ENCODE measurements at regions not wholly inside any gene's neighbourhood (a gene's known extent, or its start where the extent isn't known, plus 50 kb on each side); places are given as distances from the start of the nearest gene placed in this dataset.

DNA sequence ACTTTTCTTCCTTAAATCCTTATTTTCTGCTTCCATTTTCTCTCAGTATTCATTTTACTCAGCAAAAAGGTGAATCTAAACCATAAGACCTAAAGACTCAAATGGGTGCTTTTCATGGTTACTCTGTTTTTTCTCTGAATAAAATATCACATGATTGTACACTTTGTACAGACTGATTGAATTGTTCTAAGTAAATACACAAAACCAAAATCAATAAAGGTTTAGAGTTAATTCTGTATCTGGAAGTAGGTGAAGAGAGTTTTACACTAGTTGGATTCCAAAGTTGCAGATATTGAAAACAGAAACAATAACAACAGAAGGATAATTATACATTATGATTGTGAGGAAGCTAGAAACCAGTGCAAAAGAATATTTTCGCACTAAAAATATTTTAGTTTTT, 546.2 kb downstream of the TUSC7 start:
- ATAC-seq (no peak), DNase-seq (ENCODE audit: low spot score) (no peak)
- intact Hi-C loops (cut with DNase I) = no loop called here

DNA sequence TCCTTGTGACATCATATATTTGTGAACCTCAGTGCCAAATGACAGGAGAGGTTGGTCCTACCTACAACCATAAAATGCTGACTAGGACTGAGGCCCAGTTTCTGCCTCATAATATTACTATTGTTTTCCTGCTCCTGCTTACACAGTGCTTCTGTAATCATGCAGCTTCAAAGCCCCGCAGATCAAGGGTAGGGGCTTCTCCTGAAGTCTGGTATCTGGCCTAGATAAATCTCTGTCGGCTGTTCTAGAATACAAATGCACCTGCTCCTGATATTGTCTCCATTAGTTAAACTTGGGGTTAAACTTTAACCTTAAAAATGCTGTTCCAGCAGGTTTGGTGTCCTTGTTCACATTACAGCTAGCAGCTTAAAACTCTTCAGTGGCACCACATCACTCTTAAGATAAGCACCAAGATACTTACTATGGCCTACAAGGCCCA, 552.4 kb downstream of the TUSC7 start:
- intact Hi-C loops (cut with DNase I) = no loop called here
- ATAC-seq (no peak), DNase-seq (ENCODE audit: low spot score) (no peak)

DNA sequence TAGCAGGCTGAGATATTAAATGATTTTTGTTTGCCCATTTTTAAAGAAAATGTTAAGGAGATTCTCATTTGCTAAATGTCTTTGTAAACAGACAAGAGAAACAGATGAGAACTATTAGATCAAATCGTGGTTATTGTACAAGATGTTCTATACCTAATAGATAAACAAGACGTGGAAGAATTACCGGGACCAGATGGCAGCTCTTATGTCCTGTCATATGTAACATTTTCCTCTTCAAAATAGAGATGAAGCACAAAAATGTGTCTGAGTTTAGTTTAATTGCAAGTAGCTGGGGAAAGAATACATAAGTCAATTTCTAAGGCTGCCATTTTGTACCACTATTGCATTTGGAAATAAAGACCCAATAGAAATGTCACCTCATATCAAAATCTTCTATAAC, 553.7 kb downstream of the TUSC7 start:
- ATAC-seq (no peak), DNase-seq (ENCODE audit: low spot score) (no peak)
- intact Hi-C loops (cut with DNase I) = no loop called here

DNA sequence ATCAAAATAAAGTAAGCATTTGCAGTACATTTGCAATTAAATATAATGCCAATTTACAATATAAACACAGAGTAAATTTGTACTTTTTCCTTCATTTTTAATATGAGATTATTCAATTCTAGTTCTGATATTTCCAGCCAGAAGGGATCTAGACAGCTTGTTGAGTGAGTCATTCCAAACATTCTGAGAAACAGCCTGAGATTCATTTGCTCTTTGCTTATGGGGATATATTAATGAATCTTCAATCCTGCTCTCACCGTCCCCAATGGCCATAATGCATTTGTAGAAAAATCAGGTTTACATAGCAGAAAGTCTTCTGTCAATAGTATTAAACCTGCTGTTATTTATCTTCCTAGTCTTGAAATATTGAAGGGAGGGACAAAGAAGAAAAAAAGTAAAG, 554.2 kb downstream of the TUSC7 start:
- DNase-seq (ENCODE audit: low spot score) (no peak), ATAC-seq (no peak)
- intact Hi-C loops (cut with DNase I) = no loop called here

DNA sequence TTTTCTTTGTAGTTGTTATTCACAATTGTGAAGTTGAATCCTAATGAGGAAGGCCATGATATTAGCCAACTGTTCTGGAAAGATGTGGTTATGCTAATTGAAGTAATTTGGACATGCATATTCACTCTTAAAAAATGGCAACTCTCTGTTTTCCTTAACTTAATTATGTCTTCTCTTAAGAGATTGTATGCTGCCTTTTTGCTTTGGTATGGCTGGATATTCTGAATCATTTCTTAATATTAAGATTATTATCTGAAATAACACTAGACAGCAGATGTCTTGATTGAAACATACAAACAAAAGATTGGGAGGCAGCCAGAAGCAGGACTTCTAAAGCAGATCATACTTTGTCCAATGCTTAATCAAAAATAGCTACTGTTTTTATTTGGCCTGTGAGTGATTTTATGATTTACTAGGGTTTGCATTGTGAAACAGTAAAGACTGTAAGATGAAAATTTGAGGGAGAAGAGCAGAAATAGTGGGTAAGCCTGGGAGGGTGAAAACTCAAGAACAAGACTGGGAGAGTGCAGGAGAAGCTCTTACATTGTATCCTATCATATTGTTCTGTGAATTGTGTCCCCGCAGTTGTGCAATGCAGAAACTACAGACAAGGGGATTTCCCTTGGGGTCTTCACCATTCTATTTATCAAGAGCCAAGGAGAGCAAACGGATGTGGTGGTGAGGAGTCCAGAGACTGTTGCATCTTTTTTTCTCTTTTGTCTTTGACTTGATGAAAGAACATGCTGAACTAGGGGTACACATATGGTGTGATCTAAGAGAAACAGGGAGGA, 554.8 kb downstream of the TUSC7 start:
- ATAC-seq (no peak), DNase-seq (ENCODE audit: low spot score) (no peak)
- intact Hi-C loops (cut with DNase I) = no loop called here

DNA sequence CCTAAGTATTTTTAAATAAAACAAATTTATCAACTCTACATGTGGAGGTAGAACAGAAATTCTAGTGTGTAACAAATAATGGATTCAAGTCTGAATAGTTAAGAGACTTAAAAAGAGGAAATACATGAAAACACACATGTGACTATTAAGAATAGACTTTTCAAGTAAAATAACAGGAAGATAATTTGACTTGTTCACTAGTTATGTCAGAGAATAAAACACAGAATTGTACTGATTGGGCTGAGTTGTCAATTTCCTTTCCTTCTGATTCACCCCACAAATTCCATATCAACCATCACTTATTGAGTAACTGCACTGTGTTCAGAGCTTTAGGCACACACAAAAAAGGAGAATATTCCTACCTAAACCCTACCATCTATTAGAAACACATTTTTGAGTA, 557.2 kb downstream of the TUSC7 start:
- ATAC-seq = no peak
- intact Hi-C loops (cut with DNase I) = no loop called here
- DNase-seq (ENCODE audit: low spot score) = no peak

DNA sequence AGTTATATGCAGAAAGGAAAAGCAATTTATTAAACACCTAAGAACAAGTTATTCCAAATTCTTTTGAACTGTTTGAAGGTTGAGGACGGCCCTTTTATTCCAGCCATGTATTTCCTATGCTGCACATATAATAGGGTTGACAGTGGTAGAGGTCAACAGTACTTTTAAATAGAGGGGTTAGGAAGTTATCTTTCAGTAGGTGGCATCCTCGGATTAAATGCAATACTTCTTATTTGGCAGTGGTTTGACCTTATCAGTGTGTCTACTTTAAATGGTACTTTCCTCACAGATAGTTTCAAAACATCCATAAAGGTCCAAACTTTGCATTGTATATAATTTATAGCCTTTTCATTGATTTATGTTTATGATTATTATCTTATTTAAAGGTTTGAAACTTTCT, 558.7 kb downstream of the TUSC7 start:
- DNase-seq (ENCODE audit: low spot score) (no peak), ATAC-seq (no peak)
- intact Hi-C loops (cut with DNase I) = no loop called here

DNA sequence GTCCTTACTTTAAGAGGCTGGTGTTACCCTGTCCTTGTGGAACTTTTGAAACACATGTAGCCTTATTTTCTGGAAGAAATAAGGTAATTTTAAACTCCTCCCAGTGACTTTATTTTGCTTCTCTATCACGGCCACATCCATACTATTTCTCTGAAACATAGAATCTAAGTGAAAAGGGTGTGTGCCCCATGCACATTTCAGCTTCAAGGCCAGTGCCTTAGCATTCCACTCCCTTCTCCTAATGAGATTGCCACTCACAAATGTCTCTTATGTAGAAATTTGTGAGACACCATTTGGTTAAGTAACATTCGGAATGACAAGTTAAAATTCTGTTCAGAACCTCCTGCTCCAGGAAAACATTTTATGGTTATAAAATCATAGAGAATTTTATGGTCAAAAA, 562.7 kb downstream of the TUSC7 start:
- intact Hi-C loops (cut with DNase I) = no loop called here
- DNase-seq (ENCODE audit: low spot score) = no peak
- no peak for ATAC-seq

DNA sequence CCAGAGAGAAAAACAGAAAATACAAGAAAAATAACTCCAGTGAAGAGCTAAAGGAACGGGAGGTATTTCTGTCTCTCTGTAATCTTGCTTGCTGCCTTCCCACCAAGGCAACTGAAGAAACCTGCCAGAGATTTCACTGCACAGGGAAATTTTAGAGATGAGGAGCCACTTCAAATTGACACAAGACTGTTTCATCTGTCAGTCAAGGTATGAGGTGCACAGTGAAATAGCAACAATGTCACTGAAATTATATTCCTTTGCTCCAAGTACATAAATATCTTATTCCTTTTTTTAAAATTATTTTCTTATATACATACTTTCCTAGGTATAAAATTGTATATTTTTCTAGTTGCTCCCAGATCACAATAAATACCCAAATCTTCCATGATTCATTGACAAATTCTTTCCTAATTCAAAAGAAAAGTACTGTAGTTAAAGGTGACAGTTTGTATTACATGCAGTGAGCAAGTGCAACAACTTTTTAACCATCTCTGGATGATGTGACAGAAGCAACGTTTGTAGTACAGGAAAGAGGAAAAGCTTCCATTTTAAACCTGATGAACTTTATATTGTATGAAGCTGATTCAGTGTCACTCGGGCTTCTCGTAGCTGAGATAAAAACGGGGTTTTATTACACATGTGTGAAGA, 563.4 kb downstream of the TUSC7 start:
- no peak for DNase-seq (ENCODE audit: low spot score)
- no peak for ATAC-seq
- intact Hi-C loops (cut with DNase I) = no loop called here

DNA sequence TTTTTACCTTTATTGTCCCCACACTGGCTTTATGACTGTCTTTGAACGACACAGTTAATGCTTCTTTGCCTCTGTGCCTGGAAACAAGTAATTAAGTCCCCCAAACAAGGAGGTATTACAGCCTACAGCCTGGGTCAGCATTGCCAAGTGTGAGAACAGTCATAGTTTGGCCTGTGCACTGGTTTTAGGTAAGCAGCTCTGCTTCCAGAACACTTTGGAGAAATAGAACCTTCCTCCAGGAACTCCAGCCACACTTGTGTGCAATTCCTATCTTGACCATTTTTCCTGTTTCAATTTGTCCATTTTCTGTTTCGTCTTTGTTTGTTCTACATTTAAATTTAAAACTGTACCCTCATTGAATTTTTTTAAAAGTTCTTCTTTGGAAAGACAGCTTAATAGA, 568.2 kb downstream of the TUSC7 start:
- intact Hi-C loops (cut with DNase I) = no loop called here
- peak; percentile 30 for ATAC-seq
- no peak for DNase-seq (ENCODE audit: low spot score)

DNA sequence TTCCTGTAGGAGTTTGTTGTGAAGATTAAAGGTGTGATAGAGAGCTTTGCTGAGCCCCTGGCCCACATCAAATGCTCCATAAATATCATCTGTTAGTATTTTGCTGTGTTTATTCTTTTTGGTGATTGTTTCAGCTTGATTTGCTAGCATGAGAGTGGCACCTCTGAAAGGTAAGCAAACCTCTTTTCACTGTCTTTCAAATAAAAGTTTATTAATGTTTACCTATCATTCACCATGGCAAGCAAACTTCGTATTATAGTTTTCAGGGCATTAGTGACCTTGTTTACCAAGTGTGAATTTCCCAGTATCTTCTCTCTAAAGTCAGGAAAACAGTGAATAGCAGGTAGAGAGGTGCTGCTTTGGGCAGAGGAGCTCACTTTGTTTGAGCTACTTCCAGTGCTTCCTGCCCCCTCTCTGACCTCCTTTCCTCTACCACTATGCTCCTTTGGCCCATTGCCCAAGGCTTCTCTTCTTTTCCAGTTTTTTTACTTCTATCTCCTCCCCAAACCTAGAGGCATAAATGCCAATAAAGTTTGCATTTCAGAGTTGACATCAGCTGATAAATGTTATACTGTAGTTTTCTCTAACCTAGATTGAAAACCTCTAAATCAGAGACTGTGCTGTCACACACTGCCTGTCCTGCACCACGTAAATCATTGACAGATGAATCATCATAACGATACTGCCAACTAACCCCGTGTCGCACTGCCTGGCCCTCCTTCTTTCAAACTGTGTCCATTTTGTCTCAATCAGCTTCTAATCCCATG, 569.0 kb downstream of the TUSC7 start:
- ATAC-seq (peak; percentile 67), DNase-seq (ENCODE audit: low spot score) (no peak)
- intact Hi-C loops (cut with DNase I) = no loop called here

DNA sequence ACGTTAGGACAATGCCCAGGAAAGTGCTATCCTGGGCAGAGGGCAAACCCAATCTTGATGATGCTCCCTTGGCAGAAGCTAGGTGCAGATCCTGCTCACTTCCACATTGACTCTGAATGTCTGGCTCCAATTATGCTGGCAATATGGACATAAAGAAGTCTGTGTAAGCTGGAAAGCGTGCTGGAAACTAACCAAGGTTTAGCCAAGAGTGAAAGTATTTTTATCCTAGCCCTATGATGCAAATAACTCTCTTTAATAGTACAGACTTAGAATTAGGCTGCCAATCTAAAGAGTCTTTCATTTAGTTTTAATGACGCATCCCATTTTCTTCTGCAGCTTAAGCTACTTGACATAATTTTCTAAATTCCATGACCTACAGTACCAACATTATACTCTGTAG, 571.8 kb downstream of the TUSC7 start:
- DNase-seq (ENCODE audit: low spot score) = no peak
- intact Hi-C loops (cut with DNase I) = no loop called here

DNA sequence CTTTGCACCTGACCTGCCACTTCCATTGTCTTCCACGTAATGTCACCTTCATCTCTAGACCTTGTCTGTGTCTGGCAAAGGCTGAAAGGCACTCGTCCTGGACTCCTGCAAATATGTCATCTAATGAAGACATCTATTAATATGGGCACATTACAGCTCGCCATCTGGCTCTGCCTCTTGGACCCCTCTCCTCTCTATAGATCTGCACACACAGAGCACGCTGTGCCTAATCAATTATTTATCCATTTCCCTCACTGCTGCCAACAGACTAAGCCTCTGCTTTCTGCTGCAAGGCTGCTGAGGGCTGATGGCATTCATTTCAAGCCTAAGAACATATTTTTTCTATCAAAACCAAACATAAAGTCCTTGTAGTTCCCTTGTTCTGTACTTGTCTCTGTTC, 573.0 kb downstream of the TUSC7 start:
- intact Hi-C loops (cut with DNase I) = no loop called here
- no peak for ATAC-seq
- no peak for DNase-seq (ENCODE audit: low spot score)

More for the DNA sequence above, 571.8 kb downstream of the TUSC7 start:
- no peak for ATAC-seq

DNA sequence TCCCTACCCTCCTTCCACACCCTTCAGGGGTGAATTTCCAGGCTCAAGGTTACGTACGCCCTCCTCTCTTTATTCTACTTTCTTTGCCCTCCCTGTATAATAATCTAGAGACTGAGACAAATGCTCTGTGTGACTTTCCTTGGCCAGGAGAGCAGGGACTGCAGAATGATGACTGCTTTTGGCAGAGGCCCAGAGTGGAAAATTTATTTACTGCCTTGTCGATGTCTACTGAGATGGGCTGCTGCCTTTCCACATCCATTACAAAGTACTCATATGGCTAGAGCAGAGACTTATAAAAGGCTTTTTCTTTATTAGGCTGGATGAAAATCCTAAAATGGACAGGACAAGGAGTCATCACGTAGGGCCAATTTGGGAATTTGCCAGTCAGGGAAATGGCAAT, 576.2 kb downstream of the TUSC7 start:
- intact Hi-C loops (cut with DNase I) = no loop called here
- DNase-seq (ENCODE audit: low spot score) (no peak), ATAC-seq (no peak)

DNA sequence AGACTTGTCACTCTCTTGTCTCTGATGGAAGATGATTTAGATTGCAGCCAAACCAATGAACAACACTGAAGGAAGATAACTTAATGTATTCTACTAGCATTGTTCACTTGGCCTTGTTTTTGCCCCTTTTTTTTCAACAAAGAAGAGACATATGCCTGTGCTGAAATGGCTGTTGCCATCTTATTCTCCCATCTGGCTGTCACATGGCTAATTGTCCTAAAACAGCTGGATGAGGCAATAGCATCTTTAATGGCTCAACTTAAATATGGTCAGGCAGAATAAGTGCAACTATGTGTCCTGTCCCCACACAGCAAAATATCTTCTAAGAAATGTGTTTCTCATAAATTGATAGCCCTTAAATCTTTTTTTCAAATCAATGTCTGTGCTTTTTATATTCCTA, 576.9 kb downstream of the TUSC7 start:
- DNase-seq (ENCODE audit: low spot score) = no peak
- no peak for ATAC-seq
- intact Hi-C loops (cut with DNase I) = no loop called here

DNA sequence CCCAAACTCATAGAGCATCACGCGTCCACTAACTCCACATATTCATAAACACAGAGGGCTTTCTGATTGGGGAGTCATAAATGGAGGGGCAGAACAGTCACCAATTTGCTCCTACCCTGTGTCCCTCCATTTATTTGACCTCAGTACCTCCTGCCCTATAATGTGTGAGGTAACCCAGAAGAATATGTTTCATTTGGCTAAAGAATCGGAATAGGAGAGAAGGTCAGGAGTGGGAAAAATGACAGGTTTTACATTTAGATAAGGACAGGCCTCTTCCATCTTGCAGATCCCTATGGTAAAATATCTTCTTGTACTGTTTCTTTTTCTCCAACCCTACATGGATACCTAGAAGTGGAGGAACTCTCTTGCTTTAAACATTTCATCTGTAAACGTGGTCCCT, 578.0 kb downstream of the TUSC7 start:
- intact Hi-C loops (cut with DNase I) = no loop called here
- DNase-seq (ENCODE audit: low spot score) (no peak), ATAC-seq (no peak)

DNA sequence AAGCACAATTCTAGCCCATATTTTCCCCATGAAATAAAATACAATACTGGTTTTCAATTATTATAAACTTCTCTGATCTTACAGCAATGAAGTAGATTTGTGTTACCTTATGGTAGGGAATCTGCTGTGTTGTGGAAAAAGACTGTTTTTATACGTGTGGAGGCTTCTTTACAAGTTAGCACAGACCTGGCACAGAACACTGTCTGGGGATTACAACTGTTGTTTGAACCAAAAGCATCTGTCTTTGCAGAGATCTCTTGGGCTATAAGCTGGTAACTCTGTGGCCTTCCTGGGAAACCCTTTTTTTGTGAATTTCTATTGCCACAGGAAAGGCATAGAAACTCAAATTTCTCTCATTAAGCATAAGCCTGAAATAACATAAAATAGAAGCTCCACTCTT, 581.9 kb downstream of the TUSC7 start:
- ATAC-seq (no peak), DNase-seq (ENCODE audit: low spot score) (no peak)
- intact Hi-C loops (cut with DNase I) = no loop called here

DNA sequence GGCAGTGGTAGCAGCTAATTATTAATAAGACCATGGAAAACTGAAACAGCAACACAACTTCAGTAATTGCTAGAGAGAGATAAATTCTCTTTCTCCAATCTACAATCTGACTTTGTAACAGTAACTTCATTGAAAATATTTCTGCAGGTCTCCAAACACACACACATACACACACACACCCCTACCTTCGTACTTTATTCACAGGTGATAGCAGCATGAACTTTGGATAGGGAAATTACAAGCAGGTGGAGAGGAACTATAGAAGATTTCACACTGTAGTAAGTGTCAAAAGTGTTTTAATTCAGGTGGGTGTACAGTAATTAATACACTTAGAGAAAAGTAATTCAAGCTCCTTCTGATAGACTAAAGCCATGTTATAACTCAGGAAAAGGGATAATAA, 587.5 kb downstream of the TUSC7 start:
- DNase-seq (ENCODE audit: low spot score) (no peak), ATAC-seq (no peak)
- intact Hi-C loops (cut with DNase I) = no loop called here

DNA sequence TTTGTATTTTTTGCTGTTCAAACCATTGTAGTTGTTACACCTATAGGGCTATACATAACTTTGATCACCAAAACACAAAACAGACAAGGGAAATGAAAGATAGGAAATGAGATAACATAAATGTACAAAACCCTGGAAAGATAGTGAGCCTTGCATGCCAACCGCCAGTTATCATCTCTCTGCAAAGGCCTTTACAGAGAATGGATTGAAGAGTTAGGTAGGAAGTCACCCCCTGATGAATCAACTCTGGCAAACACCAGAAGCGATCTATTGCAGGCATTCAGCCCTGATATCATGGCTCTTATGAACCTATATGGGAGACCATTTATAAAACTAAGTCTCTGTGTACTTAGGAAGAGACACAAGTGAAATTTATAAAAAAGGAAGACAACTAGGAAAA, 588.0 kb downstream of the TUSC7 start:
- intact Hi-C loops (cut with DNase I) = no loop called here
- no peak for ATAC-seq

DNA sequence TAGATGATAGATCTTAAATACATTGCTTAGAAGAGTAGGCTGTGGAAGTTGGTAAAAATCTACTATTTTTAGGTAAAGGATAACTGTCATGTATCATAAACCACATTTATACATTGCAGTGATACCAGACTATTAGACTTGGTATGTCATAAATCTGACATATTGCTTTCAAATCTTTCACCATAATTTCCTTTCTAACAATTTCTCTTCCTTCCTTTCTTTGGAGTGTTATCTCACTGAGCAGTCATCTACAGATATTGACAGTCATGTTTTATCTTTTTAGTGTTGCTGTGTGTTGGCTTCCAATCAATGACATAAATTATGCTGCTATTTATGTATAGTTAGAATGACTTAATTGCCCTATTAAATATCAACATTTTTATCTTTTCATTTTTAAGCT, 588.7 kb downstream of the TUSC7 start:
- DNase-seq (ENCODE audit: low spot score) = no peak
- intact Hi-C loops (cut with DNase I) = no loop called here
- no peak for ATAC-seq

More for the DNA sequence above, 588.0 kb downstream of the TUSC7 start:
- DNase-seq (ENCODE audit: low spot score) = no peak

Data from sciatic nerve (tissue), 2 donors.